Right renal cortex interstitium (tissue), 3 donors: ENCODE measurements at regions not wholly inside any gene's neighbourhood (a gene's known extent, or its start where the extent isn't known, plus 50 kb on each side); places are given as distances from the start of the nearest gene placed in this dataset.

ENCODE experiments used
- DNase-seq, 3 donors: peaks; one replicate each; pipeline ENCODE4 v3.0.0-alpha.2; 2013; ENCODE audit warnings: low read depth in 3 of 3, low spot score in 2 of 3

DNA sequence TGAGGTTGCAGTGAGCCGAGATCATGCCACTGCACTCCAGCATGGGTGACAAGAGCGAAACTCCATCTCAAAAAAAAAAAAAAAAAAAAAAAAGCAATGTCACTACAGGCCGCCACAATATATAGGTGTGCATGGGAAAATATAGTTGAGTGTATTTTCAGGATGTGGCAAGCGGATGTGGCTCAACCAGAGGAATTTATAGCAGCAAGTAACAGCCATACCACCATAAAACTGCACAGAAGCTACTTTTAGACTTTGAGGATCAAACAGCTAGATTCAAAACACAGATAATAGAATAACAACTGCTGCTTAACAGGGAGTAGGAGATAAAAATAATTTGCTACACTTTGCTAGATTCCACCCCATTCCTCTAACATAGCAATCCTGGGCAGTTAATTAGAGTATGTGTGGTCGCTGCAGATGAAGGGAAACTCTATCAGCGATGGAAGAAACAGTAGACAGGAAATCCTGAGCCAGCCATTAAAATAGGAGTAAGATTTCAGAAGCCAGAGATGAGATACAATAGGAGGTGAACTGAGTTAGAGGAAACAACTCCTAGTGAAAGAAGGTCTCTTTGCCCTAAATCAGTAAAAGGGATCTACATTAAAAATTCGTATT, 318.7 kb upstream of the STT3B start:
- DNase-seq: no peak

DNA sequence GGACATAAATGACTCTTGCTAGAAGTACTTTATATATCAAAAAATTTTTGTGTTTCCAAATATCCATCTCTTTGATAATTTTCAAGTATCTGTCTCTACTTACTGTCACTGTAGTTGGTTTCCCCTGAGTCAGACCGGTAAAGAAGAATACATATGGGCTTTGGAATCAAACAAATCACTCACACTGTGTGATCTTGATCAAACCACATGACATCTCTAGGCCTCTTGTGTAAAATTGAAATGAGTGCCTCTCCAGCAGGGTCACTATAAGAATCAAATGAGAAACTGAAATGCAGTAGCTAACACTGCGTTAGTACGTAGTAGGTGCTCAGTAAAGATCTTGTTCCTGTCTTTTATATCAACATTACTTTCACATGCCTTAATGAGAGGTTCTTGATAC, 314.6 kb upstream of the STT3B start:
- no peak for DNase-seq

DNA sequence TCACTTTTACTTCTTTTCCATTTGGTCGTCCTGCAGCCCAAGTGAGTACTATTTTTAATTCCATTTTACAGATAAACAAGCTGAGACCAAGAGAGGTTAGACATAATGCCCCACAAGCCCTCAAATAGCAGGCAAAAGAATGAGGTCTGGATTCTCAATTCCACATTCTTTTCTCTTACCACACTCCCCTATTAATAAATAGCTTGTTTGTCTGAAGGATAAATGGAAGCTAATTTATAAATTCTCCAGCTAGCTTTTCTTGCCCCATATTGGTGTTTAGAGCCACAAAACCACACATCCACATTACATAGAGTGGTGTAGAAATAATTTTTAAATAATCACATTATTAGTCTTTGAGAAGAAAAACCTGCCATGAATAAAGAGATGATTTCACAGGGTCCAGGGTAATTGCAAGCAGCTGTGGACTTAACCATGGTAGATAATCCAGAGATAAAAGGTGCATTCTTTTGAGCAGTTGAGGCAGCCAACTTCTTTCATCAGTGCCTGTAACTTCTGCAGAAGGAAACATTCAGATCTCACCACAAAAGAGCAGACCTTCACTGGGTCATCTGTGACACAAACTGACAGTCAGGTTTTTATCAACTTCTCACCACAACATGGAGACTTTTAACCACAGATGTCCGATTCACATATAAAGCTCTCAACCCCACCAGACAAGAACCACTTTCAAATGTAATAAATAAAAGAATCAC, 313.4 kb upstream of the STT3B start:
- no peak for DNase-seq

DNA sequence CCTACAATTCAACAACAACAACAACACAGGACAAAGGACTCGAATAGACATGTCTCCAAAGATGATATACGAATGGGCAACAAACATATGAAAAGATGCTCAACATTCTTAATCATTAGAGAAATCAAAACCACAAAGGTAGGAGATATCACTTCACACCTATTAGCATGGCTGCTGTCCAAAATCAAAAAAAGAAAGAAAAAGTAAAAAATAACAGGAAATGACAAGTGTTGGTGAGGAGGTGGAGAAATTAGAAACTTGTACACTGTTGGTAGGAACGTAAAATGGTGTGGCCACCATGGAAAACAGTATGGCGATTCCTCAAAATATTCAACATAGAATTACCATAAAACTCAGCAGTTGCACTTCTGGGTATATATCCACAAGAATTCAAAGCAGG, 312.3 kb upstream of the STT3B start:
- DNase-seq: no peak

DNA sequence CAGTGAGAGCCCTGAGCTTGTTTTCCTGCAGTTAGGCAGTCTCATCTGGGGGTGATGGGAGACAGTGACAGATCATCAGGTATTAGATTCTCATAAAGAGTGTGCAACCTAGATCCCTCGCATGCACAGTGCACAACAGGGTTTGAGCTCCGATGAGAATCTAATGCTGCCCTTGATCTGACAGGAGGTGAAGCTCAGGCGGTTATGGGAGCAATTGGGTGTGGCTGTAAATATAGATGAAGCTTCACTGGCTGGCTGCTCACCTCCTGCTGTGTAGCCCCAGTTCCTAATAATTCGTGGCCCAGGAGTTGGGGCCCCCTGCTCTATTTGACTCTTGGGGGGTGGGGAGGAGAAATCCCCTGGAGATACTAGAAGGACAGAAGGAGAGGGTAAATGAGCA, 309.4 kb upstream of the STT3B start:
- no peak for DNase-seq

DNA sequence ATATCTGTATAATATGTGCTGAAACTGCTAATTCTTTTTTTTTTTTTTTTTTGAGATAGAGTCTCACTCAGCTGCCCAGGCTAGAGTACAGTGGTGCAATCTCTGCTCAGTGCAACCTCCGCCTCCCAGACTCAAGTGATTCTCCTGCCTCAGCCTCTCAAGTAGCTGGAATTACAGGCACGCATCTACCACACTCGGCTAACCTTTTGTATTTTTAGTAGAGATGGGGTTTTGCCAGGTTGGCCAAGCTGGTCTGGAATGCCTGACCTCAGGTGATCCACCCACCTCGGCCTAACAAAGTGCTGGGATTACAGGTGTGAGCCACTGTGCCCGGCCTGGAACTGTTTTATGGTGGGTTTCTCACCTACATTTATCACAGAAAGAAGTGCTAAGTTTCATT, 307.8 kb upstream of the STT3B start:
- no peak for DNase-seq

DNA sequence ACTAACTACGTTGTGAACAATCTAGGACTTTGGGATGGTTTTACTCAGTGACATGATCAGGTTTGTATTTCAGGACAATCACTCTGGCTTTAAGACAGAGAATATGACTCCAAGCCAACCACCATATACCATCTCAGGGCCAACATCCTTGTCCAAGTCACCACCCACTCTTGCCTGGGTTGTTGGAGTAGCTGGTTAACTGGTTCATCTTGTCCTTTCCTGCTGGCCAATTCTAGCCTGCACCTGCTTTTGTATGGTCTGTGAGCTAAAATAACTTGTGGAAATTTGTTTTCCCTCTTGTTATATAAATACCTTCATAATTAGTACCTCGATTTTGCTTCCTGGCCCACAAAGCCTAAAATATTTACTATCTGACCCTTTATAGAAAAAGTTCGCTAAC, 306.8 kb upstream of the STT3B start:
- no peak for DNase-seq

DNA sequence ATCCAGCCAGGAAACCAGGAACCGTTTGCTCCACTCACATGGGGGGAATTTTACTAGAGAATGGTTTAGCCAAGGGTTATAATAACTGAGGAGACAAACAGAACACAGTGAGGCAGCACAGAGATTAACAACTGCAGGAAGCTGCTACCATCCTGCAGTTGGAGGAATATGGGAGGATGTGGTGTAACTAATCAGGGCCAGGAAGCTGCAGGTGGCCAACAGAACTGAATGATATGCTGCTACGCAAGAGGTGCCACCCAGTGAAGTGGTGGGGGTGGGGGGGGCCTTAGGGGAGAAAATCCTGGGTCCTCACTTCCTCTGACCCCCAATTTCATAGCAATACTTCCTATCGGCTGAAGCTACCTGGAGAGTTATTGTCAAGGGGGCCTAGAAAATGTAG, 306.4 kb upstream of the STT3B start:
- no peak for DNase-seq

DNA sequence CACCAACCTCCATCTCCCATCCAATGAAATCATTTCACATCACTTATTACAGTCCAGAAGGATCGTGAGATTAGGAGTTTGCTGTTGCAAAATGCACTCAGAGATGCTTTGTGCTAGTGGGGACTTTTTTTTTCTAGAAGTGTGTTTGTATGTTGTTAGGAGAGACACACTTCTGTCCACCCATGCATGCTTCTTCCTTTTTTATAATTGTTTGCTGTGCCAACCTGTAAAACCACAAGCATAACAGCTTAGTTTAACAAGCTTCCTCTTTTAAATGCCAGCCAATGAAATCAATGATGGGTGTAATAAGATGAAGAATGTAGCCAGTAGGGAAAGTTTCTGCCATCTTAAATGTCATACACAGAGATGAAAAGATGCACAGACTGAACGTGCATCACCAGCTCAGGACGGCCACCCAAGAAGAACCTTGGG, 305.6 kb upstream of the STT3B start:
- no peak for DNase-seq

DNA sequence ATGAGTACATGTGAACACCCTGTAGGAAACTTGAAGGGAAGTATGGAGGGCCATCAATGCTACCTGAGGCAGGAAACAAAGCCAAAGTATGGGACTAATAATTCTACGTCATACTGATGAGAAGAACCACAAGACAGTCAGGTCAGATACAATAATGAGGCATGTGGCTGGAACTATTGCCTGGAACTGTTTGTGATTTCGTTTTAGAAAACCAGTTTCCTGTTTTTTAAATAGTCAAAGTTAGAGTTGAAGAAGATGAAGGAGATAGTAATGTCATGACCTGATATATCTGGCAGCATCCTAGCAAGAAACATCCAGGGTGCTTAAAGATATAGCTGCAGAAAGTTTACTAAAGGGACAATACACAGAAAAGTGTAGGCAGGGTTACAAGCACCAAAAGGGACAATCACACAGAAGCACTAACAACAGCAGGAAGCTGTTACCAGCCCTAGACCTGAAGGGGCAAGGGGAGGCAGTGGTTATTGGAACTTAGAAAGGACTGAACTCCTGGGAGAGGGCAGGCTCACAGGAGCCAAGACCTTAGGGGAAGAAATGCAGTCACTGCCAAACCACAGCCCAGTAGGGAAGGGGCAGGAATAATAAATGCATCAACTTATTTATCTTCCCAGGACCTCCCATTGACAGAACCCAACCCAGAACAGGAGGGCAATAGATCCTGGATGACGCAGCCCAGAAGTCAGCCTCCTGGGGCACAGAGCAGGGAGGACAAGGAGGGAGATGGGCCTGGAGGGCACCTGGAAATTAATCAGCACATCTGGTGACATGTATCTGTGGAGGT, 302.1 kb upstream of the STT3B start:
- DNase-seq: no peak

DNA sequence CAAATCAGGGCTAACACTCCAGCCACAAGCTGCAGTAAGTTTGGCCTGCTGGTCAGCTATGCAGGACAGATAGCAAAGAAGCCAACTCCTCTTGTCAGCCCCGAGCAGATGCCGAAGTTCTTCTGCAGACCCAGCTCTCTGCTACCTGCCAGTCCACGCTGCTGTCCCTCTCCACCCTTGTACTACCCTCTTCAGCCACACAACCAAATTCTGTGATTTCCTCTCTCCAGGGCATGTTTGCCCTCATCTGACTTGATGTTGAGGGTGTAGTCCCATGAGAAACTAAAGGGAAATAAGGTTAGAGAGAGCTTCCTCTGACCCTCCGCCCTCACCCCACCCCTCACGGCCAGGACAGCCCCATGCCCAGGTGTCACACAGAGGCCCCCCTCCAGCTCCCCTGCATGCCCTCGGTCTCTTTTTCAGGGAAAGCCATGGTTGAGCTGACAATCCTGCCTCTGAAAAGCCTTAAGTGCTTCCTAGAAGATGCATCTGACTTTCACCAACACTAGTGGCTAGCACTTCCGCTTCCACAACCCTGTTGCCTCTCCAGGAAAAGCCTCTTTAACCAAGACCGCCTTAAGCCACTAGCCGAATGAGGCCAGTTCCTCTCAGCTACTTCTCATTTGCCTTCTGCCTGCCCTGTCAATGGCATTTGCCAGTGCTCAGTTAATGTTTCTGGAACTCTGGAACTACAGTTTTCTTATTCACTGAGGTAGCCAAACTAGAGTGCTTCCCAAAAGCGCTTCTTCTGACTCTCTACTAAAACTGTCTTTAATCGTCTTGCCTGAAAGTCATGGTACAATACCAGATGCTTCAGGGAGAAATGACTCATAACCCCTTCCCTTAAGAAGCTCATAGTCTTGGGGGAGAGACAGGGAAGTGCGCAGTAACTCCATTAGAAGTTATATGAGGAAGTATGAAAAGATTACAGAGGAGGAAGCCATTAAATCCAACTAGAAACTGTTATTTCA, 300.4 kb upstream of the STT3B start:
- no peak for DNase-seq

DNA sequence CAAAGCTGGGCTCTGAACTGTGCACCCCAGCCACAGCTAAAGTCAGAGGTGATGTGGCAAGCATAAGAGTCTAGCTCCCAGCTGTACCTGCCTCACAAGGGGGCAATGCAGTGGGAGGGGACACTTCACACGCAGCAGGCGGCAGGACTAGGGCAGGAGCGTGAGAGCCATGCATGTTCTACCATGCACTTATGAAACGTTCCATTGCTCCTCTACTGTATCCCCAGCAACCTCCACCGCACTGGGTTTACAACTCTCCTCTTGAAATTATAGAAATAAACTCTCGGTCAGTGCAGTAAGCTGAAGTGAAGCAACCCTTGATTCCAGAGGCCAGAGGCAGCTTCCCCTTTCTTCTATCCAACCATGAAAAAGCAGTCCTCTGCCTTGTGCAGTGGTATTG, 298.6 kb upstream of the STT3B start:
- no peak for DNase-seq

DNA sequence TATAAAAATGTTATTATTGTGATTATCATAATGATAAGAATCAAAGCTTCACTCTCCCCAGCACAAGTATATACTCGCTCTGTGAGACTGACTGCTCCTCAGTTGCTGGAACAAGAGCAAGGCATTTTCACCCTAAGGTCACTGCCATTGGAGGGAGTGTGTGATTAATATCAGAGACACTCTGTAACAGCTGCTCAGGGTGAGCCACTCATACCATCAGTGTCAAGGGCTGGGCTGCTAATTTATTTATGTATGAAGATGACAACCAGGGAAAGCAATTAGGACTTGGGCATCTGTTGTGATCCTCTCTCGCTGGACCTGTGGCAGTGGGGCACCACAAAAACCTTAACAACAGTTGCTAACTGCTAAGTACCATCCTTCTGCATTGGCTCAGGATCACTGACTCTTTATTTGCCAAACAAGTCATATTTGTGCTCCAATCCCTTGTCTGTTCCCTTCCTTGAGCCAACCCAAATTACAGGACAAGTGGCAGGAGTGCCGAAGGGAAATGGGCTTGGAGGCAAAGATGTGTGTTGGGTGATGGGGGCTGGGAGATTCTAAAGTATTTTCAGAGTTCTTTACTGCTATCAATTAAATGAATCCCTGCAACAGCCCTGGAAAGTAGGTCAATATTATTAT, 297.5 kb upstream of the STT3B start:
- DNase-seq: no peak

DNA sequence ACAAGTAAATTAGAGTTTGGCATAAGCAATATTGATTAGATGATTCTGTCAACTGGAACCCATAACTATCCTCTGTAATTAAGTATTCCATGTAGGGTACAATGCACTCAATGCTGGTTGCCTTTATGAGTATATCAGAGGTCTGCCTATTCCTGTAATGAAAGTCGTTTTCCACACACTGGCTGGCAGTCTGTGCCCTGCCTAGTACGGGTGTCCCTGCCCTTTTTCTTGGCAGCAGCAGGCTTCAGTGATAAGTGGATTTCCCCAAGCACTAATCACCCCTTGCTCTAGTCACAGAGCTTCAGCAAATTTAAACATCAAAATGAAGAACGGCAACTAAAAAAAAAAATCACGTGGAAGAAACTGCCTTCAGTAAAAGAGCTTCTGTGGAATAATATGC, 294.8 kb upstream of the STT3B start:
- DNase-seq: no peak

DNA sequence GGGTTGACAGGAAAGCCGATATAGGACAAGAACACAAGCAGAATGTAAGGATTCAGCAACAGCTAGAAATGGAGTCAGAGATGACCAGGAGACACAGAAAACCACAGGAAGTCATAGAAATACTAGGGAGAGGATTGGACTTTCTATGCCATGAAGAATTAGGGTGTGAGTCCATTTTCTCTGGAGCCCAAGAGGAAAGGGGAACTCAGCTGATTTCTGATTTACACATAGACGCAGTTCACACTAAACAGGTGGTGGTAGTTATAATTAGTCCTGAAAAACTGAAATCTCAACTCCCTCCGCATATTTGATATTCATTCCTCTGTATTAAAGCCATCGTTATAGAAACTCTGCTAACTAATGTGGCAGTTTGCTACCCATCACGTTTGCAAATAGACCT, 292.7 kb upstream of the STT3B start:
- no peak for DNase-seq

DNA sequence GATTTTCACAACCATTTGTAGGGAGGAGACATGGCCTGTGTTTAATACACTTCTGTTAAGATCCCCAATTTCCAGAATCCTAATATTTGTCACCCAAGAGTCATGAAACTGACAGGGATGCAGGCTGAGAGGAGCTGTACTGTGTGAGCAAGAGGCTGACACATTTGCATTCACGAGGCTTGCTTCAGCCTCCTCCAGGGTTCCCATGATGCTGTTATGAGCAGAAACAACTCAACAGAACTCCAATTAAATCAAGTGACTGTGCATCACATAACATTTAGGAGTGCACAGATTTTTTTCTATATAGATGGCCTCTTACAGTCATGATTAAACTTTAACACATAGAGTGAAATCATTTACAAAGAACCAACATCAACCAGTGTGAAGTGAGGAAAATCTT, 292.3 kb upstream of the STT3B start:
- no peak for DNase-seq

DNA sequence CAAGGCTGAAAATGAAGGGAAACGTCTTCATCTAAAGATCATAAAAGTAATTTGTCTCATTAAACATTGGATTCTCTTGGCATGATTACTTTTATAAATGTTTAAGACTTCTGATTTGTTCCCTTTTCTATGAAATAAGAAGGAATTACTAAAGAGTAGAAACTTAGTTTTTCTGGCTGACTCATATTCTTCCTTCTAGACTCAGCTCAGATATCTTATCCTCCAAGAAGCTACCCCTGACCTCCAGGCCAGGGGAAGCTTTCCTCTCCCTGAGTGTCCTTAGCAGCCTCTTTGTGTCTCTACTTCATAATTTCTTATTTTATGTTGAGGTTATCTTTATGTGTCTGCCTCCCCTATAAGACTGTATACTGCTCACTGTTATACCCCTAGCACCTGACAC, 291.9 kb upstream of the STT3B start:
- DNase-seq: no peak

DNA sequence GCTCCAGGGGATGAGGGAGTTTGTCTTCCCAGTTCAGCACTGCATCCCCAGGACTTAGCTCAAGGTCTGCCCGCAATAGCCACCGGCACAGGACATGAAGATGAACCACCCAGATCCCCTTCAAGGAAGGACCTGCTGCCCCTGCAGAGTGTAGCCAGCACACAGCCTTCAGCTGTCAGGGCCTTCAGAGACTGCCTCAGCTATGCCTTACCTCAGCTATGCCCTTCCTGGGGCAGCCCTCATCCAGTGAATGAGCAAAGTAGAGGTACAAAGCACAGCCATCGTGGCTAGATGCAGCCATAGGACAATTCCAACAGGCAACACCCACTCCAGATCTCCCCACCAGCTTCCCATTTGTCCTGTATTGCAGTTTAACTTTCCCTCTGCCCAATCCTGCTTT, 291.2 kb upstream of the STT3B start:
- no peak for DNase-seq

DNA sequence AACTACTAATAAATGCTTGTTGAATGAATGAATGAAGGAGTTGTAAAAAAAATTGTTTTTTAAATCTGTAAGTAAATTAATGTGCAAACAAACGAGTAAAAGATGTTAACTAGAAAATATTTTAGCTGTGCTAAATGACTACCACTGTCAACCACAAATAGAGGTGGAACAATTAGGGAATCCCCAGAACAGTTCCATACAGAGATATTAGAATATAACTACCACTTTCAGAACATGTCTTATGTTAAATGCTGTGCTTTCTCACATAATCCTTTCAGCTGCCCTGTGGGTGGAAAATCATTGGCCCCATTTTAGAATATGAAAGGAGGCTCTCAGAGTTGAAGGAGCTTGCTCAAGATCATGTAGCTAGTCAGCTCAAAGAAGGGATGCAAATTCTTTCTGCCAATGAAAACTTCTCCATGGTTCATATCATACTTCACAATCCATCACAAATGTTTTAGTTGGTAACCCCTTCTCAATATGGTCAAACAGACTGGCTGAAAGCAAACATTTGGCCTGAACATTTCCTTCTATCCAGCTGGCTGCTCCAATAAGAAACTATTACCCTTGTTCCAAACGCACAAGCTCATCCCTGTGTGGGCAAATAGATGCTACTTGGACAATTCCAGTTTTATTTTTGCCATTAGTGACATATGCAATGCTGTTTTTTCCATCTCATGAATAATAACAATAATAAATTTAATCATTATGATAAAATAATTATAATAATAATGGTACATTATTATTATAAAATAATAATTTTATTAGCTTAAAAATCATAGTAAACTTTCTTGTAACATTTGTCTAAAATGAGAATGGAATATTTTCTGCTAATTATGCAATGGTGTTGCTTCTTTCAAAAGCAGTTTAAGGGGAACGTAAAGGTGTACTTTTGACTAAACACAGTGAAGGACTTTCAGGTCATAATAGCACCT, 290.4 kb upstream of the STT3B start:
- no peak for DNase-seq
